ENCODE measurements at regions not wholly inside any gene's neighbourhood (a gene's known extent, or its start where the extent isn't known, plus 50 kb on each side); places are given as distances from the start of the nearest gene placed in this dataset.

GRCh38 chr7:86942995-86943394 is 116.5 kb downstream of the ELAPOR2 start:
- DNase-seq: no peak

- no peak for DNase-seq
These were observed 117.4 kb downstream of the ELAPOR2 start for GRCh38 chr7:86942081-86942480.

GRCh38 chr7:86939197-86939814 is 120.1 kb downstream of the ELAPOR2 start:
- DNase-seq: peak; percentile 74

- DNase-seq: no peak
These were observed 122.0 kb downstream of the ELAPOR2 start for GRCh38 chr7:86937363-86937878.

GRCh38 chr7:86933295-86933845 is 126.1 kb downstream of the ELAPOR2 start:
- DNase-seq: no peak

- DNase-seq: no peak
These were observed 127.4 kb downstream of the ELAPOR2 start for GRCh38 chr7:86932038-86932512.

GRCh38 chr7:86931439-86931838 is 128.0 kb downstream of the ELAPOR2 start:
- no peak for DNase-seq

- no peak for DNase-seq
These were observed 128.7 kb downstream of the ELAPOR2 start for GRCh38 chr7:86930554-86931307.

GRCh38 chr7:86929293-86930109 is 130.0 kb downstream of the ELAPOR2 start:
- DNase-seq: no peak

- no peak for DNase-seq
These were observed 131.1 kb downstream of the ELAPOR2 start for GRCh38 chr7:86928308-86928707.

- peak; percentile 53 for DNase-seq
These were observed 132.7 kb downstream of the ELAPOR2 start for GRCh38 chr7:86926732-86927131.

- DNase-seq: no peak
These were observed 134.2 kb downstream of the ELAPOR2 start for GRCh38 chr7:86925221-86925620.

- no peak for DNase-seq
These were observed 135.9 kb downstream of the ELAPOR2 start for GRCh38 chr7:86923527-86923926.

GRCh38 chr7:86920154-86920553 is 139.3 kb downstream of the ELAPOR2 start:
- no peak for DNase-seq

GRCh38 chr7:86918245-86918644 is 141.2 kb downstream of the ELAPOR2 start:
- no peak for DNase-seq

- no peak for DNase-seq
These were observed 143.1 kb downstream of the ELAPOR2 start for GRCh38 chr7:86916277-86916825.

- peak; percentile 12 for DNase-seq
These were observed 144.9 kb downstream of the ELAPOR2 start for GRCh38 chr7:86914551-86914950.

All from suppressor macrophage treated with lipopolysaccharide for 4 hours (primary cell).